ENCODE measurements at regions not wholly inside any gene's neighbourhood (a gene's known extent, or its start where the extent isn't known, plus 50 kb on each side); places are given as distances from the start of the nearest gene placed in this dataset.

GRCh38 chr12:18819484-18819883 lies 81.6 kb downstream of the CAPZA3 start:
- Mint-ChIP-seq H3K27me3 (ENCODE audit: low read depth, unreplicated experiment) (no peaks in the 10 kb centered on the region), H3K4me3 (ENCODE audit: unreplicated experiment) (no peak overlapping the region), H3K4me1 (ENCODE audit: low read depth, unreplicated experiment) (no peaks in the 10 kb centered on the region), H3K36me3 (ENCODE audit: low read depth, unreplicated experiment) (no peaks in the 10 kb centered on the region), H3K27ac (ENCODE audit: unreplicated experiment) (no peak overlapping the region), H3K9me3 (ENCODE audit: unreplicated experiment) (no peaks in the 10 kb centered on the region)
- no peaks in the 10 kb centered on the region for H3K9me3 ChIP-seq (ENCODE audit: insufficient read depth, low read depth, low read length)
- H3K27me3 ChIP-seq (ENCODE audit: insufficient read depth, low read length), result no peaks in the 10 kb centered on the region
- H3K9ac ChIP-seq (ENCODE audit: low read length), result no peak overlapping the region
- no peaks in the 10 kb centered on the region for H4K20me1 ChIP-seq (ENCODE audit: insufficient read depth, low read length)
- FAIRE-seq (no peak), DNase-seq (ENCODE audit: low read depth) (peak; percentile 69)
- H3K4me1 ChIP-seq (ENCODE audit: insufficient read depth, low read length), result no peaks in the 10 kb centered on the region
- no peak overlapping the region for H3K4me2 ChIP-seq (ENCODE audit: low read length)
- H3K27ac ChIP-seq (ENCODE audit: low read depth, low read length), result no peak overlapping the region
- H3K4me3 ChIP-seq (ENCODE audit: insufficient read depth, low read depth, low read length), result no peak overlapping the region
- H3K79me2 ChIP-seq (ENCODE audit: insufficient read depth, low read length), result no peaks in the 10 kb centered on the region
- no peak overlapping the region for H2AFZ ChIP-seq (ENCODE audit: low read depth, low read length)
- TF ChIP-seq CTCF (IDR thresholded peaks at IDR 0.05; ENCODE audit: insufficient read depth, low read depth, low read length) (no peak), EZH2 (IDR thresholded peaks at IDR 0.05; ENCODE audit: insufficient read depth, low read length) (no peak)
- no peaks in the 10 kb centered on the region for H3K36me3 ChIP-seq (ENCODE audit: insufficient read depth, low read length)

- Mint-ChIP-seq H3K27me3 (ENCODE audit: low read depth, unreplicated experiment) (no peaks in the 10 kb centered on the region), H3K9me3 (ENCODE audit: unreplicated experiment) (peaks cover 1% of the 10 kb centered on the region), H3K27ac (ENCODE audit: unreplicated experiment) (no peak overlapping the region), H3K4me1 (ENCODE audit: low read depth, unreplicated experiment) (no peaks in the 10 kb centered on the region), H3K4me3 (ENCODE audit: unreplicated experiment) (no peak overlapping the region), H3K36me3 (ENCODE audit: low read depth, unreplicated experiment) (no peaks in the 10 kb centered on the region)
- Histone ChIP-seq H3K4me3 (ENCODE audit: insufficient read depth, low read depth, low read length) (no peak overlapping the region), H3K27ac (ENCODE audit: low read depth, low read length) (no peak overlapping the region), H3K36me3 (ENCODE audit: insufficient read depth, low read length) (no peaks in the 10 kb centered on the region), H3K27me3 (ENCODE audit: insufficient read depth, low read length) (no peaks in the 10 kb centered on the region), H3K4me2 (ENCODE audit: low read length) (no peak overlapping the region), H2AFZ (ENCODE audit: low read depth, low read length) (no peak overlapping the region), H3K9ac (ENCODE audit: low read length) (no peak overlapping the region), H3K4me1 (ENCODE audit: insufficient read depth, low read length) (no peaks in the 10 kb centered on the region), H4K20me1 (ENCODE audit: insufficient read depth, low read length) (no peaks in the 10 kb centered on the region), H3K9me3 (ENCODE audit: insufficient read depth, low read depth, low read length) (no peaks in the 10 kb centered on the region), H3K79me2 (ENCODE audit: insufficient read depth, low read length) (no peaks in the 10 kb centered on the region)
- no peak for TF ChIP-seq EZH2 (IDR thresholded peaks at IDR 0.05; ENCODE audit: insufficient read depth, low read length)
- no peak for TF ChIP-seq CTCF (IDR thresholded peaks at IDR 0.05; ENCODE audit: insufficient read depth, low read depth, low read length)
- DNase-seq (ENCODE audit: low read depth) (no peak), FAIRE-seq (no peak)
These were observed 85.5 kb downstream of the CAPZA3 start for GRCh38 chr12:18823461-18823860.

- Histone ChIP-seq H4K20me1 (ENCODE audit: insufficient read depth, low read length) (no peaks in the 10 kb centered on the region), H3K27ac (ENCODE audit: low read depth, low read length) (no peak overlapping the region), H3K4me3 (ENCODE audit: insufficient read depth, low read depth, low read length) (no peak overlapping the region), H3K4me2 (ENCODE audit: low read length) (no peak overlapping the region), H3K79me2 (ENCODE audit: insufficient read depth, low read length) (no peaks in the 10 kb centered on the region), H3K9ac (ENCODE audit: low read length) (no peak overlapping the region), H3K9me3 (ENCODE audit: insufficient read depth, low read depth, low read length) (no peaks in the 10 kb centered on the region), H3K36me3 (ENCODE audit: insufficient read depth, low read length) (no peaks in the 10 kb centered on the region), H2AFZ (ENCODE audit: low read depth, low read length) (no peak overlapping the region), H3K4me1 (ENCODE audit: insufficient read depth, low read length) (no peaks in the 10 kb centered on the region), H3K27me3 (ENCODE audit: insufficient read depth, low read length) (no peaks in the 10 kb centered on the region)
- H3K27me3 Mint-ChIP-seq (ENCODE audit: low read depth, unreplicated experiment), result no peaks in the 10 kb centered on the region
- no peaks in the 10 kb centered on the region for H3K4me1 Mint-ChIP-seq (ENCODE audit: low read depth, unreplicated experiment)
- TF ChIP-seq EZH2 (IDR thresholded peaks at IDR 0.05; ENCODE audit: insufficient read depth, low read length) (no peak), CTCF (IDR thresholded peaks at IDR 0.05; ENCODE audit: insufficient read depth, low read depth, low read length) (no peak)
- peaks cover 7% of the 10 kb centered on the region for H3K9me3 Mint-ChIP-seq (ENCODE audit: unreplicated experiment)
- no peaks in the 10 kb centered on the region for H3K36me3 Mint-ChIP-seq (ENCODE audit: low read depth, unreplicated experiment)
- H3K4me3 Mint-ChIP-seq (ENCODE audit: unreplicated experiment), result no peak overlapping the region
- H3K27ac Mint-ChIP-seq (ENCODE audit: unreplicated experiment), result no peak overlapping the region
- DNase-seq (ENCODE audit: low read depth) (no peak), FAIRE-seq (no peak)
These were observed 86.4 kb downstream of the CAPZA3 start for GRCh38 chr12:18824287-18824686.

Measured in astrocyte (in vitro differentiated cells and primary cell).